LNCAP (cell line): ENCODE measurements at regions not wholly inside any gene's neighbourhood (a gene's known extent, or its start where the extent isn't known, plus 50 kb on each side); places are given as distances from the start of the nearest gene placed in this dataset.

Experiments
- TF ChIP-seq, protein P1 (sequence below): fragments of 450-650 bp; IDR thresholded peaks from 2 replicates; pipeline ENCODE4 v1.5.1; 2017; ENCODE audit warnings: mild to moderate bottlenecking

DNA sequence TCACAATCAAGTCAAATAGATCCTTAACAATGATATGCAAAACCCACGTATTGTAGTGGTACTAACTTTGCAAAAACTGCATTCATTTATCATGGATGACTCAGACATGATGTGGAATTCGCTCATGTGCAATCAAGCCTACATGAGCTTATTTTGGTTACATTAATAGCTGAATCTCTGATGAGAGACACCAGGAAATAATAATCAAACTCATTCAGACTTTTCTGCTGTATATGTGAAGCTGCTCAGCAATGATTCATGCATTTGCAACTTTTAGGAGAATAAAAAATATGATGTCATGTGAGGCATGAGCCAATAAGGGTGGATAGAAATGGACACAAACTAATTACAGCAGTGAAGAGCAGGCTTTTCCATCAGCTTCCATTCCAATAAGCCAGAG, 1075.8 kb upstream of the TMEM132C start:
- TF ChIP-seq, protein P1, sequence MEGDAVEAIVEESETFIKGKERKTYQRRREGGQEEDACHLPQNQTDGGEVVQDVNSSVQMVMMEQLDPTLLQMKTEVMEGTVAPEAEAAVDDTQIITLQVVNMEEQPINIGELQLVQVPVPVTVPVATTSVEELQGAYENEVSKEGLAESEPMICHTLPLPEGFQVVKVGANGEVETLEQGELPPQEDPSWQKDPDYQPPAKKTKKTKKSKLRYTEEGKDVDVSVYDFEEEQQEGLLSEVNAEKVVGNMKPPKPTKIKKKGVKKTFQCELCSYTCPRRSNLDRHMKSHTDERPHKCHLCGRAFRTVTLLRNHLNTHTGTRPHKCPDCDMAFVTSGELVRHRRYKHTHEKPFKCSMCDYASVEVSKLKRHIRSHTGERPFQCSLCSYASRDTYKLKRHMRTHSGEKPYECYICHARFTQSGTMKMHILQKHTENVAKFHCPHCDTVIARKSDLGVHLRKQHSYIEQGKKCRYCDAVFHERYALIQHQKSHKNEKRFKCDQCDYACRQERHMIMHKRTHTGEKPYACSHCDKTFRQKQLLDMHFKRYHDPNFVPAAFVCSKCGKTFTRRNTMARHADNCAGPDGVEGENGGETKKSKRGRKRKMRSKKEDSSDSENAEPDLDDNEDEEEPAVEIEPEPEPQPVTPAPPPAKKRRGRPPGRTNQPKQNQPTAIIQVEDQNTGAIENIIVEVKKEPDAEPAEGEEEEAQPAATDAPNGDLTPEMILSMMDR = no peak

DNA sequence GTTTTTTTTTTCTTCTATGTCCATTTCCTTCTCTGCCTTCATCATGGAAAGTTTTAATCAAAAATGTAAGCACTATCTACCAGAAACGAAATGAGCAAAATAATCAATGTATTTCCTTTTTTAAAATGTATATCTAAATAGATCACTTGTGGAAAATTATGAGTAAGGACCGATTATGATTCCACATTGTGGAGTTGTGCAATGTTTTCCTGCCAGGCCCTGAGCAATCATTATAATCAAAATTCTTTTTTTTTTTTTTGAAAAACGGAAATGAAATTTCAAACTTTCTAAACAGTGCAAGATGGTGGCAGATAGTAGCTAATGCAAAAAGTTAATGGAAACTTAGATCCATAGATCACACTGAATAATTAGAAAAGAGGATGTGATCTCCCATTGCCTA, 1074.6 kb upstream of the TMEM132C start:
- TF ChIP-seq, protein P1 = no peak

DNA sequence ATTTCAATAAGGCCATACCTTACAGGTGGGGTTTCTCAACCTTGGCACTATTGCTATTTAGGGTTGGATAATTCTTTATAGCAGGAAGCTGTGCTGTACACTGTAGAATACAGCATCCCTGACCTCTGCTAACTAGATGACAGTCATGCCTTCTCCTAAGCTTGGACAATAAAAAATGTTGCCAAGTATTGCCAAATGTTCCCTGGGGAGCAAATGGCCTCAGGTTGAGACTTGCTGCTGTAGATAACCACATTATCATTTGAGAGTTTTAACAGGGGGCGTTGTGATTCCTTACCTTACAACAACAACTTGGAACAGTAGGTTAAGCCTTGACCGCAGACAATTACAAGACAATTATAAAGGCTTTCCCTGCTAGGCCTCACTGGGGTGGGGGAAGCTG, 1073.6 kb upstream of the TMEM132C start:
- TF ChIP-seq, protein P1 = no peak

DNA sequence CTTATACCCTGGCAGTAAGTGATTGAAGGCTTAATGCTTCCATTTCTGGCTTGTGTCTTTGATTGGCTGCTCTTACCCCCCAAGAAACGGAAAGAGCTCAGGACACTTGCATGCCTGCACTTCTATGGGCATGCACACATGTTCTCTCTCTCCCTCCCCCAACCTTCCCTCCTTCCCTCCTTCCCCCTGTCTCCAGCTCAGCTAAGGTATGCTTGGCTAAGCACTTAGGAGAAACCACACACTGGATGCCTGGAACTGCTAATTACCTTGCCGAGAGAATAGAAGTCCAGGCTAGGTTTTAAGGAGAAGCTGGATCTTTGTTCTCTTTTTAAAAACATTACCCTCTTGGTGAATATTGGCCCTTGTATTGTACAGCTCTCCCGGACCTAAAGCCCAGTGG, 1072.8 kb upstream of the TMEM132C start:
- TF ChIP-seq, protein P1 = no peak

DNA sequence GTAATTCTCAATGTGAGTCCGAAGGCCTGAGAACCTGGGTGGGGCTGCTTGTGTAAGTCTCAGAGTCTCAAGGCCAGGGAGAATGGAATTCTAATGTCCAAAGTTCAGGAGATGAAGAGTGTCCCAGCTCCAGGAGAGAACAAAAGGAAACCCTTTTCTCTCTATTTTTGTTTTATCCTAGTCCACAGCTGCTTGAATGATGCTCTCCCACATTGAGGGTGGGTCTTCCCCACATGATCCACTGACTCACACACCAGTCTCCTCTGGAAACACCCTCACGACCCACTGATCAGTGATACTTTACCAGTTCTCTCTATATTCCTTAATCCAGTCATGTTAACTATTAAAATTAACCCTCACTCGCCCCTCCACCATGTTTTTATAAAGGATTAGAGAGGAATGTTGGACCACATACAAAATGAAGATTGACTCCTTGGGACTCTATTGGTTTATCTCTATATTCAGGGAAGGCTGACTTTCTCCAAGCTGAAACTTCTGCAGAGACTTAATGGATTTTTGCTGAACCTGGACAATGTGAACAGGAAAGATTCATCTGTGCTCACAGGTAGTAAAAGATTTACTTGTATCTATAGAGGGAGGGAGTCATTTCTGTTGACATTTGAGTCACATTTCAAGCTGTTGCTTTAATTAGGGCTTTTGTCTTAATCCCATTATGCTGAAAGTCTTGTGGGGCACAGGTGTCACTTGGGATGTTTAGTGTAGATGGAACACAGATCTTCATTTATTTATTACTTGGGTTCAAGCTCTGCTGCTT, 1061.0 kb upstream of the TMEM132C start:
- TF ChIP-seq, protein P1 = no peak

DNA sequence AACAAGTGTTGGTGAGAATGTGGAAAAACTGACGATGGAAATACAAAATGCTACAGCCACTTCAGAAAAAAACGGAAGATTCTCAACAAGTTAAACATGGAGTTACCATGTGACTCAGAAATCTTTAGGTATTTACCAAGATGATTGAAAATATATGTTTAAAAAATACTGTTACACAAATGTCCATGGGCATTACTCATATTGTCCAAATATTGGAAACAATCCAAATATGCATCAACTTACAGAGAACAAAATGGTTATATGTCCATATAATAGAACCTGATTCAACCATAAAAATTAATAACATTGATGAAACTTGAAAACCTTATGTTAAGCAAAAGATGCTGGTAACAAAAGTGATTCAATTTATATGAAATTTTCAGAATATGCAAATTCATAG, 1057.7 kb upstream of the TMEM132C start:
- TF ChIP-seq, protein P1 = no peak

DNA sequence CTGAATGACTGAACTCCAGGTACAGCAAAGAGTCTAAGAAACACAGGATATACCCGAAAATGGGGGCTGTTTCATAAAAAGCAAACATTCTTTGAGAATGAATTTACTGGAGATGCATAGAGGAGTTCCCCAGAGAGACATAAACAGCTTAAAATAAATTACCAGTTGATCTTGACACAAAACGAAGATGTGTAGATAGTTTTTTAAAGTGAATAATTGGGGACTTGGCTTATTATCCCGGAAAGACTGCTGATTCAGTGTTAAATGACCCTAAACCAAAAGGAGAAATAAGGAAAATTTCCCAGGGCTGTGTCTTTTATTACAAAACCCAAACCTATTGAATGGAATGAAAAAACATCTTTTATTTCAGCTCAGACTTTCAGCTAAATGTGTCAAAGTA, 1052.8 kb upstream of the TMEM132C start:
- TF ChIP-seq, protein P1 = no peak

DNA sequence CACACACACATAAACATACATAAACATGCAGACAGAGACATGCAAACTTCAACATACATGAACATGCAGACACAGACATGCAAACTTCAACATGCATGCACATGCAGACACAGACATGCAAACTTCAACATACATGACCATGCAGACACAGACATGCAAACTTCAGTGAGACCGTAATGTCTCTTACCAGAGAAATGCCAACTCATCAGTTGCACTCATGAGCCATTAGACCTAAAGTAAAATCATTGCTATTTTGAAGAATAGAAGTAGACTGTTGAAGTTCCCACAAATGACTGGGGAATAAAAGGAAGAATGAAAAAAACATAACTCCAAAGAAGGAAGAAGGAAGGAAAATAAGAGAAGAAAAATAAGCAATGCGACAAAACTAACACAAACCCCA, 1044.0 kb upstream of the TMEM132C start:
- TF ChIP-seq, protein P1 = no peak
